ENCODE measurements at regions not wholly inside any gene's neighbourhood (a gene's known extent, or its start where the extent isn't known, plus 50 kb on each side); places are given as distances from the start of the nearest gene placed in this dataset.

DNA sequence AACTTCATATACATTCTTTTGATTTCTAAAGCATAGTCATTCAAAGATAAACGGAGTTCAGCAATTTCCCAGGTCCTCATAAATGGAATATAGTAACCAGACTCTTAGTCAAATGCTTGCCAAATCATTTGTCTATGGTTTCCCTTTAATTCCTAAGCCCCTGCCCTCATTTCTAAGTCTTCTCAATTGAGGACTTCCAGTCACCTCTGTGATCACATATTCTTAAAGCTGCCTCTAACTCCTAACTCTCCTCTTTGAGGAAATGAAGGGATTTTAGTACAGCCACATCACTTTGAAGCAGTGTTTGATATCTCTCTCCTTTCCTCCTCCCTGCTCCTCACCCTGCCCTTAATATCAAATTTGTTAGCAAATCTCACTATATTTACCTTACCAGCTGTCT is 58.7 kb downstream of the PLEKHG1 start:
- TF ChIP-seq, protein P1, sequence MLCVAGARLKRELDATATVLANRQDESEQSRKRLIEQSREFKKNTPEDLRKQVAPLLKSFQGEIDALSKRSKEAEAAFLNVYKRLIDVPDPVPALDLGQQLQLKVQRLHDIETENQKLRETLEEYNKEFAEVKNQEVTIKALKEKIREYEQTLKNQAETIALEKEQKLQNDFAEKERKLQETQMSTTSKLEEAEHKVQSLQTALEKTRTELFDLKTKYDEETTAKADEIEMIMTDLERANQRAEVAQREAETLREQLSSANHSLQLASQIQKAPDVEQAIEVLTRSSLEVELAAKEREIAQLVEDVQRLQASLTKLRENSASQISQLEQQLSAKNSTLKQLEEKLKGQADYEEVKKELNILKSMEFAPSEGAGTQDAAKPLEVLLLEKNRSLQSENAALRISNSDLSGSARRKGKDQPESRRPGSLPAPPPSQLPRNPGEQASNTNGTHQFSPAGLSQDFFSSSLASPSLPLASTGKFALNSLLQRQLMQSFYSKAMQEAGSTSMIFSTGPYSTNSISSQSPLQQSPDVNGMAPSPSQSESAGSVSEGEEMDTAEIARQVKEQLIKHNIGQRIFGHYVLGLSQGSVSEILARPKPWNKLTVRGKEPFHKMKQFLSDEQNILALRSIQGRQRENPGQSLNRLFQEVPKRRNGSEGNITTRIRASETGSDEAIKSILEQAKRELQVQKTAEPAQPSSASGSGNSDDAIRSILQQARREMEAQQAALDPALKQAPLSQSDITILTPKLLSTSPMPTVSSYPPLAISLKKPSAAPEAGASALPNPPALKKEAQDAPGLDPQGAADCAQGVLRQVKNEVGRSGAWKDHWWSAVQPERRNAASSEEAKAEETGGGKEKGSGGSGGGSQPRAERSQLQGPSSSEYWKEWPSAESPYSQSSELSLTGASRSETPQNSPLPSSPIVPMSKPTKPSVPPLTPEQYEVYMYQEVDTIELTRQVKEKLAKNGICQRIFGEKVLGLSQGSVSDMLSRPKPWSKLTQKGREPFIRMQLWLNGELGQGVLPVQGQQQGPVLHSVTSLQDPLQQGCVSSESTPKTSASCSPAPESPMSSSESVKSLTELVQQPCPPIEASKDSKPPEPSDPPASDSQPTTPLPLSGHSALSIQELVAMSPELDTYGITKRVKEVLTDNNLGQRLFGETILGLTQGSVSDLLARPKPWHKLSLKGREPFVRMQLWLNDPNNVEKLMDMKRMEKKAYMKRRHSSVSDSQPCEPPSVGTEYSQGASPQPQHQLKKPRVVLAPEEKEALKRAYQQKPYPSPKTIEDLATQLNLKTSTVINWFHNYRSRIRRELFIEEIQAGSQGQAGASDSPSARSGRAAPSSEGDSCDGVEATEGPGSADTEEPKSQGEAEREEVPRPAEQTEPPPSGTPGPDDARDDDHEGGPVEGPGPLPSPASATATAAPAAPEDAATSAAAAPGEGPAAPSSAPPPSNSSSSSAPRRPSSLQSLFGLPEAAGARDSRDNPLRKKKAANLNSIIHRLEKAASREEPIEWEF (IDR thresholded peaks at IDR 0.05; ENCODE audit: insufficient replicate concordance, low read depth, low read length), result no peak
- TF ChIP-seq NR2C2 (IDR thresholded peaks at IDR 0.05; ENCODE audit: borderline replicate concordance, control insufficient read depth, insufficient read length, low read depth) (no peak), EGR1 (IDR thresholded peaks at IDR 0.05; ENCODE audit: borderline replicate concordance in 1 of 2, low read depth in 2 of 2, low read length in 2 of 2) (no peak), MXI1 (IDR thresholded peaks at IDR 0.05; ENCODE audit: low read depth, low read length) (no peak), PAX5 (IDR thresholded peaks at IDR 0.05; ENCODE audit: borderline replicate concordance, low read depth, low read length) (no peak), POU2F2 (IDR thresholded peaks at IDR 0.05; ENCODE audit: borderline replicate concordance, low read depth, low read length) (no peak), CREM (IDR thresholded peaks at IDR 0.05; ENCODE audit: low read depth) (no peak), SIX5 (IDR thresholded peaks at IDR 0.05; ENCODE audit: low read depth, low read length, severe bottlenecking) (no peak), CBX5 (IDR thresholded peaks at IDR 0.05; ENCODE audit: low read depth) (no peak), KLF5 (IDR thresholded peaks at IDR 0.05; ENCODE audit: partially characterized antibody) (no peak), GABPA (IDR thresholded peaks at IDR 0.05; ENCODE audit: low read depth) (no peak), IRF5 (IDR thresholded peaks at IDR 0.05; ENCODE audit: borderline replicate concordance) (no peak), LARP7 (IDR thresholded peaks at IDR 0.05) (no peak), CBX3 (IDR thresholded peaks at IDR 0.05; ENCODE audit: borderline replicate concordance, low read depth) (no peak)
- TF ChIP-seq, protein P2, sequence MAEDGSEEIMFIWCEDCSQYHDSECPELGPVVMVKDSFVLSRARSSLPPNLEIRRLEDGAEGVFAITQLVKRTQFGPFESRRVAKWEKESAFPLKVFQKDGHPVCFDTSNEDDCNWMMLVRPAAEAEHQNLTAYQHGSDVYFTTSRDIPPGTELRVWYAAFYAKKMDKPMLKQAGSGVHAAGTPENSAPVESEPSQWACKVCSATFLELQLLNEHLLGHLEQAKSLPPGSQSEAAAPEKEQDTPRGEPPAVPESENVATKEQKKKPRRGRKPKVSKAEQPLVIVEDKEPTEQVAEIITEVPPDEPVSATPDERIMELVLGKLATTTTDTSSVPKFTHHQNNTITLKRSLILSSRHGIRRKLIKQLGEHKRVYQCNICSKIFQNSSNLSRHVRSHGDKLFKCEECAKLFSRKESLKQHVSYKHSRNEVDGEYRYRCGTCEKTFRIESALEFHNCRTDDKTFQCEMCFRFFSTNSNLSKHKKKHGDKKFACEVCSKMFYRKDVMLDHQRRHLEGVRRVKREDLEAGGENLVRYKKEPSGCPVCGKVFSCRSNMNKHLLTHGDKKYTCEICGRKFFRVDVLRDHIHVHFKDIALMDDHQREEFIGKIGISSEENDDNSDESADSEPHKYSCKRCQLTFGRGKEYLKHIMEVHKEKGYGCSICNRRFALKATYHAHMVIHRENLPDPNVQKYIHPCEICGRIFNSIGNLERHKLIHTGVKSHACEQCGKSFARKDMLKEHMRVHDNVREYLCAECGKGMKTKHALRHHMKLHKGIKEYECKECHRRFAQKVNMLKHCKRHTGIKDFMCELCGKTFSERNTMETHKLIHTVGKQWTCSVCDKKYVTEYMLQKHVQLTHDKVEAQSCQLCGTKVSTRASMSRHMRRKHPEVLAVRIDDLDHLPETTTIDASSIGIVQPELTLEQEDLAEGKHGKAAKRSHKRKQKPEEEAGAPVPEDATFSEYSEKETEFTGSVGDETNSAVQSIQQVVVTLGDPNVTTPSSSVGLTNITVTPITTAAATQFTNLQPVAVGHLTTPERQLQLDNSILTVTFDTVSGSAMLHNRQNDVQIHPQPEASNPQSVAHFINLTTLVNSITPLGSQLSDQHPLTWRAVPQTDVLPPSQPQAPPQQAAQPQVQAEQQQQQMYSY (CRISPR knock-in tag; IDR thresholded peaks at IDR 0.05), result no peak
- Histone ChIP-seq H2AFZ (ENCODE audit: control insufficient read depth, low read depth, low read length) (no peak overlapping the region), H4K20me1 (ENCODE audit: control insufficient read depth, insufficient read depth) (no peaks in the 10 kb centered on the region), H3K9ac (ENCODE audit: control insufficient read depth, insufficient read depth, low read length) (no peak overlapping the region), H3K4me2 (ENCODE audit: control insufficient read depth, insufficient read depth) (no peak overlapping the region), H3K4me1 (ENCODE audit: control insufficient read depth, insufficient read depth, low read length) (no peaks in the 10 kb centered on the region), H3K27me3 (replicated peaks in 1 of 2; ENCODE audit: control insufficient read depth in 2 of 2, insufficient read depth in 2 of 2, low read length in 1 of 2) (no peaks in the 10 kb centered on the region), H3K79me2 (ENCODE audit: control insufficient read depth, insufficient read depth, low read length) (no peaks in the 10 kb centered on the region), H3K9me3 (replicated peaks; ENCODE audit: control insufficient read depth, insufficient read depth, low read length) (no peaks in the 10 kb centered on the region), H3K27ac (ENCODE audit: control insufficient read depth, insufficient read depth) (no peak overlapping the region), H3K36me3 (ENCODE audit: control insufficient read depth in 2 of 2, insufficient read depth in 2 of 2, low read length in 1 of 2) (no peaks in the 10 kb centered on the region), H3K4me3 (no peak overlapping the region)
- in situ Hi-C loops (cut with MboI), result no loop called here
- ChIA-PET POLR2A (no interaction called here), SMC1A (ENCODE audit: uncharacterized antibody, unreplicated experiment) (interaction anchor here (1.0 to 2.0 kb wide), 3 partner anchors 9 to 47 kb away, joined by 3 to 6 read pairs (median 4); no protein-coding TSS in a partner anchor), RAD21 (ENCODE audit: unreplicated experiment) (interaction anchor here (1.1 kb wide), 1 partner anchor 112 kb away, joined by 3 read pairs; no protein-coding TSS in a partner anchor), CTCF (interaction anchor here (1.0 kb wide), 1 partner anchor 240 kb away, joined by 3 read pairs; no protein-coding TSS in a partner anchor)
- WGBS (ENCODE audit: insufficient coverage, insufficient replicate concordance, low lambda C conversion rate, missing lambda C conversion rate), result 44% methylated on average over 1 of the region's 1 CpG
- intact Hi-C loops (cut with micrococcal nuclease; ENCODE audit: unreplicated experiment), result no loop called here
- FAIRE-seq, result no peak
- ATAC-seq, result no peak
- BruUV-seq (replicated peaks), result no TSS peak
- no peak for DNase-seq (ENCODE audit: low read depth, low spot score)

Data from GM12878 (cell line).